ENCODE measurements at regions not wholly inside any gene's neighbourhood (a gene's known extent, or its start where the extent isn't known, plus 50 kb on each side); places are given as distances from the start of the nearest gene placed in this dataset.

DNA sequence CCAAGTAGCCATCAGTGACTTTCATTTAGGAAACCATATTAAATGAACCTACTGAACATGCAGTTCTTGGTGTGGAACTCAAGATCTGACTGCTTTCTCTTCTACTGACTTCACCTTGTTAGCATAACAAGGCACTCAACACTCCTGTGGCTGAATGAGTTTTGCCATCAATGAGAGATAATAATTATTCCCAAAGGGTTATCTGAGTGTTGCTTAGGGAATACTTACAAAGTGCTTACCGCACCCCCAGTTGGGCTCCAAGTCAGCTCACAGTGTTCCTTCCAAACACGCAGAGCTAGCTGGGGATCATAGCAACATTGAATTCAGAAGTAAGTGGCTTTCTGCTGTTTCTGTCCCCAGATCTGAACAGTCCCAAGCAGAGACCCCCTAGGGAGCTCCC, 182.9 kb downstream of the SREK1 start:
- CTCF ChIA-PET = no interaction called here

DNA sequence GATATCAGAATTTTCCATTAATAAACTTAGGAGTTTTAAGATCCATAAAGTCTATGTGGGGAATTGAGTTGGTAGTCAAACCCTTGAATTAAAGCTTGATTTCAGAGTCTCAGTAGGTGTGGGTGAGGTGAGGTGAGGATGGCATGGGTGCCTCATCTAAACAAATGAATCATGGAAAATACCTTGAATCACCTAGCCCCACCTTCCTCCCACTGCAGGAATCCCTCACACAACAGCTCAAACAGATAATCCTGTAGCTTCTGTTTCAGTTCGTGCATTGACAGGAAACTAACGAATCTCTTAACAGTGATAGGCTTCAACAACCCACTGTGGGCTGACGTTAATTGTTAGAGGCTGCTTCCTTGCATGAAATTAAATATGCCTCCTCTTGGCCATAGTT, 185.0 kb downstream of the SREK1 start:
- no peak for DNase-seq (ENCODE audit: low read depth)
- ChIA-PET POLR2A (no interaction called here), CTCF (interaction anchor here (1.6 kb wide), 1 partner anchor 23 kb away, joined by 6 read pairs; no protein-coding TSS in a partner anchor)
- Histone ChIP-seq H3K36me3 (ENCODE audit: control insufficient read depth, insufficient read depth, low read length) (no peaks in the 10 kb centered on the region), H3K27me3 (ENCODE audit: control insufficient read depth, insufficient read depth, low read length) (no peaks in the 10 kb centered on the region), H3K4me3 (ENCODE audit: low read depth, low read length) (no peak overlapping the region)
- TF ChIP-seq, protein P1, sequence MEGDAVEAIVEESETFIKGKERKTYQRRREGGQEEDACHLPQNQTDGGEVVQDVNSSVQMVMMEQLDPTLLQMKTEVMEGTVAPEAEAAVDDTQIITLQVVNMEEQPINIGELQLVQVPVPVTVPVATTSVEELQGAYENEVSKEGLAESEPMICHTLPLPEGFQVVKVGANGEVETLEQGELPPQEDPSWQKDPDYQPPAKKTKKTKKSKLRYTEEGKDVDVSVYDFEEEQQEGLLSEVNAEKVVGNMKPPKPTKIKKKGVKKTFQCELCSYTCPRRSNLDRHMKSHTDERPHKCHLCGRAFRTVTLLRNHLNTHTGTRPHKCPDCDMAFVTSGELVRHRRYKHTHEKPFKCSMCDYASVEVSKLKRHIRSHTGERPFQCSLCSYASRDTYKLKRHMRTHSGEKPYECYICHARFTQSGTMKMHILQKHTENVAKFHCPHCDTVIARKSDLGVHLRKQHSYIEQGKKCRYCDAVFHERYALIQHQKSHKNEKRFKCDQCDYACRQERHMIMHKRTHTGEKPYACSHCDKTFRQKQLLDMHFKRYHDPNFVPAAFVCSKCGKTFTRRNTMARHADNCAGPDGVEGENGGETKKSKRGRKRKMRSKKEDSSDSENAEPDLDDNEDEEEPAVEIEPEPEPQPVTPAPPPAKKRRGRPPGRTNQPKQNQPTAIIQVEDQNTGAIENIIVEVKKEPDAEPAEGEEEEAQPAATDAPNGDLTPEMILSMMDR (IDR thresholded peaks at IDR 0.05; ENCODE audit: insufficient read depth, low read depth, low read length) = no peak

More for the DNA sequence above, 182.9 kb downstream of the SREK1 start:
- TF ChIP-seq, protein P1 (IDR thresholded peaks at IDR 0.05; ENCODE audit: insufficient read depth, low read depth, low read length) = no peak
- POLR2A ChIA-PET = no interaction called here
- no peaks in the 10 kb centered on the region for H3K36me3 ChIP-seq (ENCODE audit: control insufficient read depth, insufficient read depth, low read length)
- no peak overlapping the region for H3K4me3 ChIP-seq (ENCODE audit: low read depth, low read length)
- no peak for DNase-seq (ENCODE audit: low read depth)
- no peaks in the 10 kb centered on the region for H3K27me3 ChIP-seq (ENCODE audit: control insufficient read depth, insufficient read depth, low read length)

DNA sequence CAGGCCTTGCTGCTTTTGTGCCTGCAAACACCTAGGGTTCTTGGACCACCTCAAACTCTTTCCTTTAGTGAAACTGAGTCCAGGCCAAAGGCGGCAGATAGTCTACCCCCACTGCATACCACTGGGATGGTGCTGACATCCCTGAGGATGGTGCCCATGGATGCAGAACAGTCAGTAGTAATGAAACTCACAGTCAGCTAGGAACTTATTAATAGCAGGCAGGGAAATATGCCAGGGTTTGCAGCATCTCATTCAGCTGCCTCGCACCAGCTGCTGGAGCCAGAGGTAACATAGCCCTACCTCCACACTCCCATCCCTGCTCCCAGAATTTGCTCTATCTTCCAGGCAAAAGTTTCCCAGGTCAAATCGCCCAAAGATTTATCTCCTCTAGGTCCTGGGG, 189.1 kb downstream of the SREK1 start:
- ChIA-PET CTCF (interaction anchor here (1.1 to 1.7 kb wide), 2 partner anchors 12 to 27 kb away, joined by 4 to 5 read pairs; no protein-coding TSS in a partner anchor), POLR2A (no interaction called here)
- DNase-seq (ENCODE audit: low read depth) = no peak
- Histone ChIP-seq H3K36me3 (ENCODE audit: control insufficient read depth, insufficient read depth, low read length) (no peaks in the 10 kb centered on the region), H3K27me3 (ENCODE audit: control insufficient read depth, insufficient read depth, low read length) (no peaks in the 10 kb centered on the region), H3K4me3 (ENCODE audit: low read depth, low read length) (no peak overlapping the region)
- TF ChIP-seq, protein P1 (IDR thresholded peaks at IDR 0.05; ENCODE audit: insufficient read depth, low read depth, low read length) = no peak

DNA sequence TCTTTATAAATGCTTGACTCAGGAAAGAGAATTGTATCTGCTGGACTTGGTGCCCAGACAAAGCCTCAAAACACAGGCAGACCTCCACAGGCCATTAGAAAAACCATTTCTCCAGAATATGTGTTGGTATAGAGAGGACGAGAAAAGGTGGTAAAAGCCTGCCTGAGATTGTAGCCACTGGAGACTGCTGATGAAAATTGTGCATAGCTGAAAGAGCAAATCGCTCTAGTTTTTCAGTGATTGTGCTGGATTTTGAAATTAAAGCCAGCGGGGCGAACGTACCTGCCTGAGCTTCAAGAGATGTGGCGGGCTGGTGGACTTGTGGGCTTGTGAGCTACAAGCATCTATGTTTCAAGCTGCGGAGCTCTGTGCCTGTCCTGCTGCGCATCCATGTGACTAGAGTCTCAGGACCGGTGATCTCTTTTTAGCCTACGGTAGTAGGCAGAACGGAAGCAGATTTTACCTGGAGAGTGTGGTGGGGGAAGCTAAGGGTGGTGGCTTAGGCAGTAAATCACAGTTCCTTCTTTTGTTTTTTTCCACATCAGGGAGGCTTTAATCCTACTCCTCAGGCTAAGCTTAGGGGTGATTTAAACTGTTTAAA, 193.6 kb downstream of the SREK1 start:
- Histone ChIP-seq H3K27me3 (ENCODE audit: control insufficient read depth, insufficient read depth, low read length) (no peaks in the 10 kb centered on the region), H3K4me3 (ENCODE audit: low read depth, low read length) (no peak overlapping the region), H3K36me3 (ENCODE audit: control insufficient read depth, insufficient read depth, low read length) (no peaks in the 10 kb centered on the region)
- no peak for DNase-seq (ENCODE audit: low read depth)
- POLR2A ChIA-PET = no interaction called here
- TF ChIP-seq, protein P1 (IDR thresholded peaks at IDR 0.05; ENCODE audit: insufficient read depth, low read depth, low read length) = no peak
- CTCF ChIA-PET = no interaction called here

GRCh38 chr5:66338828-66339227, 194.7 kb downstream of the SREK1 start:
- ChIA-PET CTCF (interaction anchor here (0.6 to 0.7 kb wide), 2 partner anchors 29 to 33 kb away, joined by 3 to 5 read pairs; no protein-coding TSS in a partner anchor), POLR2A (no interaction called here)
- DNase-seq (ENCODE audit: low read depth) = no peak
- TF ChIP-seq, protein P1 (IDR thresholded peaks at IDR 0.05; ENCODE audit: insufficient read depth, low read depth, low read length) = no peak
- no peak overlapping the region for H3K4me3 ChIP-seq (ENCODE audit: low read depth, low read length)
- H3K36me3 ChIP-seq (ENCODE audit: control insufficient read depth, insufficient read depth, low read length) = no peaks in the 10 kb centered on the region
- H3K27me3 ChIP-seq (ENCODE audit: control insufficient read depth, insufficient read depth, low read length) = no peaks in the 10 kb centered on the region

All from BJ (cell line).